ENCODE measurements at regions not wholly inside any gene's neighbourhood (a gene's known extent, or its start where the extent isn't known, plus 50 kb on each side); places are given as distances from the start of the nearest gene placed in this dataset.

GRCh38 chr6:95142101-95142500 lies 435.2 kb upstream of the MANEA start:
- no peak for TF ChIP-seq MLLT1 (IDR thresholded peaks at IDR 0.05)
- no peak for TF ChIP-seq CTCF (IDR thresholded peaks at IDR 0.05 in 2 of 3, conservative IDR thresholded peaks at IDR 0.05 in 1 of 3; ENCODE audit: control insufficient read depth in 2 of 3, extremely low read depth in 1 of 3, insufficient read depth in 1 of 3, low read depth in 3 of 3, low read length in 3 of 3)
- no peak for TF ChIP-seq REST (IDR thresholded peaks at IDR 0.05; ENCODE audit: low read depth, low read length)
- no peak for TF ChIP-seq RAD51 (IDR thresholded peaks at IDR 0.05)
- TF ChIP-seq CBFB (IDR thresholded peaks at IDR 0.05; ENCODE audit: low read depth), result no peak

Measured in GM12878 (cell line).